Dermis microvascular lymphatic vessel endothelial cell (primary cell): ENCODE measurements at regions not wholly inside any gene's neighbourhood (a gene's known extent, or its start where the extent isn't known, plus 50 kb on each side); places are given as distances from the start of the nearest gene placed in this dataset.

Experiments
- DNase-seq, 2 donors: peaks; one replicate each; pipeline versions ENCODE4 v3.0.0 to v3.0.0-alpha.2; 2010; ENCODE audit warnings: low read depth in 2 of 2

- DNase-seq: no peak
Measured at GRCh38 chr16:85451641-85452363, 161.3 kb upstream of the GSE1 start.

- no peak for DNase-seq
Measured at GRCh38 chr16:85452364-85453193, 160.5 kb upstream of the GSE1 start.

GRCh38 chr16:85453194-85453678, 159.9 kb upstream of the GSE1 start:
- DNase-seq: no peak

GRCh38 chr16:85453703-85454102, 159.4 kb upstream of the GSE1 start:
- DNase-seq: no peak

- DNase-seq: no peak
Measured at GRCh38 chr16:85454171-85454872, 158.8 kb upstream of the GSE1 start.

- DNase-seq: no peak
Measured at GRCh38 chr16:85455534-85455933, 157.6 kb upstream of the GSE1 start.

GRCh38 chr16:85457366-85457765, 155.8 kb upstream of the GSE1 start:
- no peak for DNase-seq

- no peak for DNase-seq
Measured at GRCh38 chr16:85458968-85459367, 154.2 kb upstream of the GSE1 start.

GRCh38 chr16:85459529-85460251, 153.4 kb upstream of the GSE1 start:
- no peak for DNase-seq

- DNase-seq: no peak
Measured at GRCh38 chr16:85460252-85461021, 152.7 kb upstream of the GSE1 start.

- no peak for DNase-seq
Measured at GRCh38 chr16:85461022-85461813, 151.9 kb upstream of the GSE1 start.

- DNase-seq: no peak
Measured at GRCh38 chr16:85461814-85462713, 151.1 kb upstream of the GSE1 start.

GRCh38 chr16:85462714-85463611, 150.2 kb upstream of the GSE1 start:
- DNase-seq: no peak

GRCh38 chr16:85463672-85464382, 149.3 kb upstream of the GSE1 start:
- DNase-seq: no peak

GRCh38 chr16:85464383-85465305, 148.5 kb upstream of the GSE1 start:
- no peak for DNase-seq
